Skeletal muscle satellite cell (primary cell): ENCODE measurements at regions not wholly inside any gene's neighbourhood (a gene's known extent, or its start where the extent isn't known, plus 50 kb on each side); places are given as distances from the start of the nearest gene placed in this dataset.

Experiments
- H3K27me3 ChIP-seq: 2 replicates; pipeline ENCODE4 v1.7.0; 2013; ENCODE audit warnings: low read length; ENCODE audit not compliant: control insufficient read depth, insufficient read depth
- H3K36me3 ChIP-seq: 2 replicates; pipeline ENCODE4 v1.7.0; 2013; ENCODE audit warnings: mild to moderate bottlenecking, control low read depth, low read length; ENCODE audit not compliant: insufficient read depth
- H3K4me1 ChIP-seq: 2 replicates; pipeline ENCODE4 v1.7.0; 2013; ENCODE audit warnings: low read length; ENCODE audit not compliant: control insufficient read depth, insufficient read depth
- H3K4me2 ChIP-seq: 2 replicates; pipeline ENCODE4 v1.7.0; 2013; ENCODE audit warnings: mild to moderate bottlenecking, low read length
- H3K4me3 ChIP-seq: 2 replicates; pipeline ENCODE4 v1.7.0; 2013; ENCODE audit warnings: low read length
- H3K9ac ChIP-seq: 2 replicates; pipeline ENCODE4 v1.7.0; 2013; ENCODE audit warnings: mild to moderate bottlenecking, low read depth, low read length, moderate library complexity
- H3K9me3 ChIP-seq: replicated peaks from 2 replicates; pipeline ENCODE4 v1.7.0; 2013; ENCODE audit warnings: mild to moderate bottlenecking, control low read depth, low read length

GRCh38 chr13:47463002-47463401, 538.1 kb downstream of the SUCLA2 start:
- no peaks in the 10 kb centered on the region for H3K36me3 ChIP-seq
- H3K9ac ChIP-seq: no peak overlapping the region
- H3K4me3 ChIP-seq: no peak overlapping the region
- H3K9me3 ChIP-seq: no peaks in the 10 kb centered on the region
- peaks cover 9% of the 10 kb centered on the region for H3K4me1 ChIP-seq
- no peaks in the 10 kb centered on the region for H3K27me3 ChIP-seq
- H3K4me2 ChIP-seq: no peak overlapping the region

DNA sequence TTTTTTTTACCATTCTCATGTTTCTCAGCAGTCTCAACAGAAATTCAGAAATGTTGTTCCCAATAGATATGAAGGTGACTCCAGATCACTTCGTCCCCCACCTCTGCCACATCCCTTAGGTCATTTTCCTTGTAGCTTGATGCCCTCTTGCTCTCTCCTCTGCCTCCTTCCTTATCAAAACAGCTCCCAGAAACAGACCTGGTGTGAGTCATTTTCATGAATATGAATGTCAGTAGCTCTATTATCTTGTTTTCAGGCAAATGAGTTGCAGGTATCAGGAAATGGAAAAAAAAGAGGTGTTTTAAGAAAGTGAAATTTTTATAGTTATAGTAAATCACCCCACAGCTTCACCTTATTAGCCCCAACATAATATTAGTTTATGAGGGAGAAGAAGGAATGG, 539.3 kb downstream of the SUCLA2 start:
- Histone ChIP-seq H3K36me3 (no peaks in the 10 kb centered on the region), H3K9ac (no peak overlapping the region), H3K4me1 (peaks cover 15% of the 10 kb centered on the region), H3K9me3 (no peaks in the 10 kb centered on the region), H3K4me3 (no peak overlapping the region), H3K4me2 (no peak overlapping the region), H3K27me3 (no peaks in the 10 kb centered on the region)

DNA sequence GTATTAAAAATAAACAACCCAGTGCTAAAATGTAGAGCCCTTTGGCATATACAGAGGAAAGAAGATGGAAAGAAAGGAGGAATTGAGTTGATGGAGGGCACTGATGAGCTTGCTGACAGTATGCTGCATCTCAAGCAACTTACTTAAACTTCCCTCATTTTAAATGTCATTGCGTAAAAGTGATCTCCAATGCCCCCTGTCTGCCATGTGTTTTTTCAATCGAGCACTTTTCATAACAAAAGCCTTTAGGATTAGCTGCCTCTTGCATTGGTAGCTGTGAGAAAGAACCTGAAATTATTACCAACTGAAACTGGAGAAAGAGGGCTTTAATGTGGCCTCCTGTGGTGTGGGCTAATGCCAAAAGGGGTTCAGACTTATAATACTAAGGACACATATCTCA, 541.6 kb downstream of the SUCLA2 start:
- peaks cover 21% of the 10 kb centered on the region for H3K4me1 ChIP-seq
- no peaks in the 10 kb centered on the region for H3K27me3 ChIP-seq
- no peak overlapping the region for H3K4me3 ChIP-seq
- H3K36me3 ChIP-seq: no peaks in the 10 kb centered on the region
- no peak overlapping the region for H3K9ac ChIP-seq
- H3K4me2 ChIP-seq: no peak overlapping the region
- H3K9me3 ChIP-seq: no peaks in the 10 kb centered on the region

- Histone ChIP-seq H3K4me1 (peaks cover 13% of the 10 kb centered on the region), H3K36me3 (no peaks in the 10 kb centered on the region), H3K9me3 (no peaks in the 10 kb centered on the region), H3K27me3 (no peaks in the 10 kb centered on the region), H3K4me3 (no peak overlapping the region), H3K4me2 (no peak overlapping the region), H3K9ac (no peak overlapping the region)
Observed at GRCh38 chr13:47457626-47458025, 543.4 kb downstream of the SUCLA2 start.

DNA sequence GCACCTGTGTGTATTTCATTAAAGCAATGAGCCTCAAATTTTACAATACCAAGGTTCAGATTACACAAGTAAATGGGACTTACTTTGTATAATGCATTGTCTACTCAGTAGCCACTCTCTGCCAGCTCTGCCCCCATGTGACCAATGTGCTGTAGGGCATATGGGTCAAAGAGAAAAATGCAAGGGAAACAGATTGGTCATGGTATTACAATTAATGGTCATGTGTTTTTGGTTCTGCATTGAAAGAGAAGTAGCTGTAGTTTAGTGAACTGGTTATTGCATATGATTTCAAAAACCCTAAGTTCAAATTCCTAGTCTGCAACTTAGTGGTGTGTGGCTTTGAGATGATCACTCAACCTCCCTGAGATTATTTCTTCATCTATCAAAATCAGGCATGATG, 545.4 kb downstream of the SUCLA2 start:
- no peaks in the 10 kb centered on the region for H3K27me3 ChIP-seq
- H3K36me3 ChIP-seq: no peaks in the 10 kb centered on the region
- no peak overlapping the region for H3K4me3 ChIP-seq
- H3K4me1 ChIP-seq: peaks cover 13% of the 10 kb centered on the region
- H3K9ac ChIP-seq: no peak overlapping the region
- H3K9me3 ChIP-seq: no peaks in the 10 kb centered on the region
- H3K4me2 ChIP-seq: no peak overlapping the region

DNA sequence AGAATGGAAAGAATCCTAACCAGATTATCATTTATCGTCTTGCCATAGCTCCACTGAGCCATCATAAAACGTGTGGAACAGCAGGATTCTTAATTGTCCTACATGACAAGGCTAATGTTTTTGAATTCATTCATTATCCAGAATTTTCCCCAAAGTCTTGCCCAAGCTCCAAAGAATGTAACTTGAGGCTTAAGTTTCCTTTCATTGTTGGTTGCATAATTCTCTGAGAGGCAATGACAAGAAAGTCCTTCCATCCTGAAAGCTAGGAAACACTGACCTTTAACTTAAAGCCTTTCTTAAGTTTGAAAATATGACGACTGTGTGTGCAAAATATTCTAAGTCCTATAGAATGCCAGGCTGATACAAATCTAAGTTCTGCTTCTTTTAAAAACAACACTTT, 546.1 kb downstream of the SUCLA2 start:
- peaks cover 13% of the 10 kb centered on the region for H3K4me1 ChIP-seq
- no peak overlapping the region for H3K9ac ChIP-seq
- H3K9me3 ChIP-seq: no peaks in the 10 kb centered on the region
- H3K36me3 ChIP-seq: no peaks in the 10 kb centered on the region
- H3K4me3 ChIP-seq: no peak overlapping the region
- no peak overlapping the region for H3K4me2 ChIP-seq
- no peaks in the 10 kb centered on the region for H3K27me3 ChIP-seq

GRCh38 chr13:47437406-47437805, 540.6 kb upstream of the HTR2A start:
- Histone ChIP-seq H3K4me1 (peaks cover 2% of the 10 kb centered on the region), H3K9ac (no peak overlapping the region), H3K36me3 (no peaks in the 10 kb centered on the region), H3K4me2 (no peak overlapping the region), H3K27me3 (no peaks in the 10 kb centered on the region), H3K4me3 (no peak overlapping the region), H3K9me3 (no peaks in the 10 kb centered on the region)

- Histone ChIP-seq H3K4me2 (no peak overlapping the region), H3K4me1 (peaks cover 2% of the 10 kb centered on the region), H3K36me3 (no peaks in the 10 kb centered on the region), H3K9me3 (no peaks in the 10 kb centered on the region), H3K9ac (no peak overlapping the region), H3K27me3 (no peaks in the 10 kb centered on the region), H3K4me3 (no peak overlapping the region)
Observed at GRCh38 chr13:47433461-47434005, 536.7 kb upstream of the HTR2A start.

- no peak overlapping the region for H3K4me3 ChIP-seq
- H3K9ac ChIP-seq: no peak overlapping the region
- H3K9me3 ChIP-seq: no peaks in the 10 kb centered on the region
- H3K36me3 ChIP-seq: no peaks in the 10 kb centered on the region
- H3K4me2 ChIP-seq: no peak overlapping the region
- H3K27me3 ChIP-seq: no peaks in the 10 kb centered on the region
- H3K4me1 ChIP-seq: peaks cover 6% of the 10 kb centered on the region
Observed at GRCh38 chr13:47426126-47426849, 529.4 kb upstream of the HTR2A start.

DNA sequence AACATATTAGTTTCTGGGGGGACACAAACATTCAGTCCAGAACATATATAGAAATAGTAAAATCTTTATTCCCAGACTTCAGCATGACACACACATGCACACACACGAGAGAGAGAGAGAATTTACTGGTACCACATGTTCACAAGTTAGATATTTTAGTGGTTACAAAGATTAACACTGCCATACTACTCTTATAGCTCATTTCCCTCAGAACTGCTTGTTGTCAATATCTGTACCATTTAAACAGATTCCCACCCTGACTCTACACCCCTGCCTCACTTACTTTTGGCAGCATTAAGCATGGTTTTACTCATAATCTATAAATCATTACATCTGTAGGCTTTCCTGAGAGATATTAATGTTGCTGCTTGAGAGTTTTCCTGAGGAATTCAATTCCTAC, 524.7 kb upstream of the HTR2A start:
- H3K9ac ChIP-seq: no peak overlapping the region

DNA sequence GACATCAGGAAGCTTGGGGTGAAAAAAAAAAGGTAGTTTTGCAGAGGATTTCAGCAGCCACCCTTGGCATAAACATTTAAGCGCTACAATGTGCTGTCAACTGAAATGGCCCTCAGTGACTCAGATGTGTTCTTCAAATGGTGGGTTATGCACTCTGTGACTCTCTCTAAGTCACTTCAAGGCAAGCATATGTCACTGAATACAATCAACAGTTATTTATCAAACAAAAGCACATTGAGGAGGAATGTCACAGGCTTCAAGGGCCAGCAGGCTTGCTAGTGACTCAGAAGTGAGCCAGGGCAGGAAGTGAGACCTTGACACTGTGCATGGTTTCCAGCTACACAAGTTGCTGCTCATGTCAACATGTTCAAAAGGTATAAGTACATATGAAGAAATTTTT, 523.7 kb upstream of the HTR2A start:
- no peaks in the 10 kb centered on the region for H3K36me3 ChIP-seq
- no peak overlapping the region for H3K4me3 ChIP-seq
- no peak overlapping the region for H3K4me2 ChIP-seq
- H3K9me3 ChIP-seq: no peaks in the 10 kb centered on the region
- no peak overlapping the region for H3K9ac ChIP-seq
- peaks cover 6% of the 10 kb centered on the region for H3K4me1 ChIP-seq
- H3K27me3 ChIP-seq: no peaks in the 10 kb centered on the region

More for the DNA sequence above, 524.7 kb upstream of the HTR2A start:
- Histone ChIP-seq H3K4me2 (no peak overlapping the region), H3K9me3 (no peaks in the 10 kb centered on the region), H3K4me3 (no peak overlapping the region), H3K4me1 (peaks cover 8% of the 10 kb centered on the region), H3K27me3 (no peaks in the 10 kb centered on the region), H3K36me3 (no peaks in the 10 kb centered on the region)

DNA sequence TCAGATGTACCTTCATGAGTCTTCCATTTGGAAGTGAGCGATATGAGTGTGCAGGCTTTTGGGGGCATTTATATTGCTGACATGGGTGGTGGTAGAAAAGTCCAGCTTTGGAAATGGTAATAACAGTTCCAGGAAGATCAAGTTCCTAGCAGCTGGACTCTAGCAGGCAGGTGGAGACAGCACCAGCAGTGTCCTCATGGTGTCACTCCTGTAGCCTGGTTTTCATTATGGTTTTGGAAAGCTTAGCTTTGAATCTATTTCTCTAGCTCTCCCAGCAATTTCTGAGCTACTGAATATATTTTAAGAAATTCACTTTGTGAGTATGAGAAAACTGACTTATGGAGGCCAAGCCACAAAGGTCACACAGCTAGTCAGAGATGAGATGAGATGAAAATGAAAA, 523.2 kb upstream of the HTR2A start:
- no peaks in the 10 kb centered on the region for H3K36me3 ChIP-seq
- peaks cover 6% of the 10 kb centered on the region for H3K4me1 ChIP-seq
- no peak overlapping the region for H3K4me2 ChIP-seq
- H3K9ac ChIP-seq: no peak overlapping the region
- no peaks in the 10 kb centered on the region for H3K9me3 ChIP-seq
- H3K27me3 ChIP-seq: no peaks in the 10 kb centered on the region
- no peak overlapping the region for H3K4me3 ChIP-seq
